ENCODE measurements at regions not wholly inside any gene's neighbourhood (a gene's known extent, or its start where the extent isn't known, plus 50 kb on each side); places are given as distances from the start of the nearest gene placed in this dataset.

GRCh38 chr2:196334710-196335109 is 163.3 kb upstream of the STK17B start:
- TF ChIP-seq ELF4 (IDR thresholded peaks at IDR 0.05): no peak
- no peak for TF ChIP-seq ARNT (IDR thresholded peaks at IDR 0.05)
- no peak for TF ChIP-seq ZNF384 (IDR thresholded peaks at IDR 0.05)

Data from HEK293T (cell line).